ENCODE measurements at regions not wholly inside any gene's neighbourhood (a gene's known extent, or its start where the extent isn't known, plus 50 kb on each side); places are given as distances from the start of the nearest gene placed in this dataset.

DNA sequence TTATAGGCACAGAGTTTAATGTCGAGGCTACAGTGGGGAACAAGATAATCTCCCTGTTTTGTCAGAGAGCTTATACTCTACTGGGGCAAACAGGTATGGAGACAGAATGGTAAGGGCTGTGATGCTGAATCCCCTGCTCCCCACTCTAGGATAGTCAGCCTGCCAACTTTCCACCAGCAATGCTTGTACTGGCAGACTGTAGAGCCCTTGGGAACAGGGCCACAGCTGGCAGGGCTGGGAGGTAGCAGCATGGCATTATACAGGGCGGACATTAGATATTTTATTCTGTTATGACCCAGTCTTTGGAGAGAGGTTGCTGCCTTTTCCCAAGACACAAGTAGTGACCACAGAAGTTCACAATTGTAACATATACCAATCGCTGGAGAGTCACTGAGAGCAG lies 91.2 kb downstream of the ARRDC4 start:
- TF ChIP-seq GATA2 (IDR thresholded peaks at IDR 0.05; ENCODE audit: low read depth, low read length) (no peak), GATA3 (IDR thresholded peaks at IDR 0.05; ENCODE audit: low read depth, low read length) (no peak)
